GM10248 (cell line): ENCODE measurements at regions not wholly inside any gene's neighbourhood (a gene's known extent, or its start where the extent isn't known, plus 50 kb on each side); places are given as distances from the start of the nearest gene placed in this dataset.

ENCODE experiments used
- CTCF ChIA-PET: fragments of 300-600 bp; sonication (Branson Sonifier 250); formaldehyde crosslinking; extraction: SDS; loops from one replicate; lab custom pipeline; 2021; ENCODE audit warnings: antibody characterized with exemption; lab: Yijun Ruan, JAX
- POLR2A ChIA-PET: fragments of 350-650 bp; sonication (Branson Sonifier 250); formaldehyde crosslinking; extraction: SDS; loops from one replicate; lab custom pipeline; 2020; ENCODE audit warnings: antibody characterized with exemption; lab: Yijun Ruan, JAX
- DNase-seq: peaks from one replicate; pipeline ENCODE4 v3.0.0; 2012; ENCODE audit errors: extremely low spot score
- CTCF ChIP-seq: IDR thresholded peaks from 2 replicates; pipeline ENCODE4 v1.5.1; 2012; ENCODE audit warnings: mild to moderate bottlenecking, low read depth; ENCODE audit errors: extremely low read depth, missing control alignments, control extremely low read depth

- POLR2A ChIA-PET = no interaction called here
- no peak for TF ChIP-seq CTCF
- CTCF ChIA-PET = no interaction called here
Observed at GRCh38 chr4:186918466-186918865, 194.8 kb upstream of the FAT1 start.

GRCh38 chr4:186919340-186919739 is 195.7 kb upstream of the FAT1 start:
- no peak for DNase-seq
- POLR2A ChIA-PET = no interaction called here
- no peak for TF ChIP-seq CTCF
- CTCF ChIA-PET = no interaction called here

More at GRCh38 chr4:186918466-186918865, 194.8 kb upstream of the FAT1 start:
- DNase-seq = no peak

GRCh38 chr4:186920483-186920882 is 196.8 kb upstream of the FAT1 start:
- ChIA-PET CTCF (interaction anchor here (1.1 kb wide), 1 partner anchor 10 kb away, joined by 3 read pairs; no protein-coding TSS in a partner anchor), POLR2A (no interaction called here)
- DNase-seq = no peak
- TF ChIP-seq CTCF = no peak

GRCh38 chr4:186920992-186921391 is 197.3 kb upstream of the FAT1 start:
- POLR2A ChIA-PET = no interaction called here
- no peak for TF ChIP-seq CTCF
- no peak for DNase-seq
- CTCF ChIA-PET = interaction anchor here (1.1 kb wide), 1 partner anchor 10 kb away, joined by 3 read pairs; no protein-coding TSS in a partner anchor

- no peak for DNase-seq
- no peak for TF ChIP-seq CTCF
- POLR2A ChIA-PET = no interaction called here
- CTCF ChIA-PET = no interaction called here
Observed at GRCh38 chr4:186924723-186925122, 201.1 kb upstream of the FAT1 start.

- ChIA-PET POLR2A (no interaction called here), CTCF (no interaction called here)
- TF ChIP-seq CTCF = no peak
- DNase-seq = no peak
Observed at GRCh38 chr4:186927624-186928023, 204.0 kb upstream of the FAT1 start.

- ChIA-PET POLR2A (no interaction called here), CTCF (no interaction called here)
- no peak for TF ChIP-seq CTCF
Observed at GRCh38 chr4:186930024-186930423, 206.4 kb upstream of the FAT1 start.

More at GRCh38 chr4:186930024-186930423, 206.4 kb upstream of the FAT1 start:
- DNase-seq = no peak
